PC-3 (cell line): ENCODE measurements at regions not wholly inside any gene's neighbourhood (a gene's known extent, or its start where the extent isn't known, plus 50 kb on each side); places are given as distances from the start of the nearest gene placed in this dataset.

Experiments
- ATAC-seq: fragments of 200-7000 bp; cut with Tn5 transposase; 2 replicates; pipeline ENCODE4 v1.9.1; 2020; ENCODE audit warnings: mild to moderate bottlenecking, moderate library complexity
- BruUV-seq: library from RNA; stranded (reverse); fragments of 400-500 nt; replicated peaks from 2 replicates; lab custom pipeline; 2021; lab: Mats Ljungman, UMichigan
- CTCF ChIA-PET: fragments of 300-600 bp; sonication (Branson Sonifier 250); formaldehyde crosslinking; loops from one replicate; lab custom pipeline; 2022; ENCODE audit warnings: antibody characterized with exemption; lab: Charles Lee
- POLR2A ChIA-PET: fragments of 300-600 bp; sonication (Branson Sonifier 250); formaldehyde crosslinking; loops from one replicate; lab custom pipeline; 2022; ENCODE audit warnings: antibody characterized with exemption; ENCODE audit not compliant: unreplicated experiment; lab: Charles Lee
- DNase-seq: peaks from one replicate; pipeline ENCODE4 v3.0.0-alpha.2; 2015
- H2AFZ ChIP-seq: fragments of 300-600 bp; sonication (generic); 2 replicates; pipeline ENCODE4 v1.6.0; 2016; ENCODE audit warnings: antibody characterized with exemption, low read length
- H3F3A ChIP-seq: fragments of 300-600 bp; sonication (generic); one replicate; pipeline ENCODE4 v1.6.0; 2017; ENCODE audit warnings: antibody characterized with exemption, low read length, control low read depth, mild to moderate bottlenecking; ENCODE audit not compliant: unreplicated experiment
- H3K27ac ChIP-seq: fragments of 300-600 bp; sonication (generic); 2 replicates; pipeline ENCODE4 v1.5.1; 2016; ENCODE audit warnings: mild to moderate bottlenecking, low read length
- H3K27me3 ChIP-seq: fragments of 300-600 bp; sonication (generic); 2 replicates; pipeline ENCODE4 v1.6.1; 2016; ENCODE audit warnings: low read length, mixed read lengths
- H3K36me3 ChIP-seq: fragments of 300-600 bp; sonication (generic); 2 replicates; pipeline ENCODE4 v1.6.1; 2016; ENCODE audit warnings: low read depth, mixed run types, low read length, mixed read lengths
- H3K4me1 ChIP-seq: fragments of 300-600 bp; sonication (generic); 2 replicates; pipeline ENCODE4 v1.5.1; 2016; ENCODE audit warnings: low read length; ENCODE audit not compliant: insufficient read depth
- H3K4me2 ChIP-seq: fragments of 300-600 bp; sonication (generic); 2 replicates; pipeline ENCODE4 v1.6.0; 2016; ENCODE audit warnings: low read length
- H3K4me3 ChIP-seq: fragments of 300-600 bp; sonication (generic); 2 replicates; pipeline ENCODE4 v1.5.1; 2016; ENCODE audit warnings: mild to moderate bottlenecking, low read length, mixed read lengths
- H3K79me2 ChIP-seq: fragments of 300-600 bp; sonication (generic); 2 replicates; pipeline ENCODE4 v1.6.1; 2017; ENCODE audit warnings: low read length, mixed read lengths
- H3K9ac ChIP-seq: fragments of 300-600 bp; sonication (generic); 2 replicates; pipeline ENCODE4 v1.6.0; 2016; ENCODE audit warnings: mild to moderate bottlenecking, low read length
- H3K9me2 ChIP-seq: fragments of 300-600 bp; sonication (generic); replicated peaks from 2 replicates; pipeline ENCODE4 v1.6.1; 2016; ENCODE audit warnings: mixed run types, low read length, mixed read lengths
- H3K9me3 ChIP-seq: fragments of 300-600 bp; sonication (generic); 2 replicates; pipeline ENCODE4 v1.6.1; 2016; ENCODE audit warnings: low read length, mixed read lengths
- H4K20me1 ChIP-seq: fragments of 300-600 bp; sonication (generic); 2 replicates; pipeline ENCODE4 v1.6.1; 2016; ENCODE audit warnings: low read length, mixed read lengths
- CTCF ChIP-seq: fragments of 300-600 bp; sonication (generic); conservative IDR thresholded peaks from 2 replicates; pipeline ENCODE4 v1.5.1; 2017; ENCODE audit warnings: antibody characterized with exemption, low read depth, mild to moderate bottlenecking, low read length
- EZH2 ChIP-seq: fragments of 300-600 bp; sonication (generic); IDR thresholded peaks from one replicate; pipeline ENCODE4 v1.6.1; 2017; ENCODE audit warnings: antibody characterized with exemption, mild to moderate bottlenecking, low read length; ENCODE audit not compliant: unreplicated experiment
- EZH2phosphoT487 ChIP-seq: fragments of 300-600 bp; sonication (generic); IDR thresholded peaks from 2 replicates; pipeline ENCODE4 v1.6.1; 2018; ENCODE audit warnings: mild to moderate bottlenecking, antibody characterized with exemption, low read length, borderline replicate concordance
- intact Hi-C: fragments of 100-400 bp; cut with micrococcal nuclease; formaldehyde crosslinking; loops from 2 replicates; pipeline ENCODE4 v1.9.0; 2023

- no peak overlapping the region for H3K27ac ChIP-seq
- H3K9me3 ChIP-seq = peaks cover 5% of the 10 kb centered on the region; the same call in 1 of the 2 replicates
- ATAC-seq (no peak), DNase-seq (no peak)
- H4K20me1 ChIP-seq = no peaks in the 10 kb centered on the region
- H3K79me2 ChIP-seq = no peaks in the 10 kb centered on the region
- ChIA-PET POLR2A (no interaction called here), CTCF (no interaction called here)
- no peak overlapping the region for H3K4me2 ChIP-seq
- no peak overlapping the region for H2AFZ ChIP-seq
- TF ChIP-seq CTCF = no peak
- TF ChIP-seq EZH2 = no peak
- TF ChIP-seq EZH2phosphoT487 = no peak
- H3K9ac ChIP-seq = no peak overlapping the region
- H3K9me2 ChIP-seq = no peaks in the 10 kb centered on the region
- no peaks in the 10 kb centered on the region for H3K36me3 ChIP-seq
- BruUV-seq = no TSS peak
- no peaks in the 10 kb centered on the region for H3K27me3 ChIP-seq
- no peak overlapping the region for H3K4me3 ChIP-seq
- no peaks in the 10 kb centered on the region for H3K4me1 ChIP-seq
- intact Hi-C loops = no loop called here
- H3F3A ChIP-seq = no peaks in the 10 kb centered on the region
Observed at GRCh38 chr14:86243158-86243557, 713.2 kb downstream of the FLRT2 start.

DNA sequence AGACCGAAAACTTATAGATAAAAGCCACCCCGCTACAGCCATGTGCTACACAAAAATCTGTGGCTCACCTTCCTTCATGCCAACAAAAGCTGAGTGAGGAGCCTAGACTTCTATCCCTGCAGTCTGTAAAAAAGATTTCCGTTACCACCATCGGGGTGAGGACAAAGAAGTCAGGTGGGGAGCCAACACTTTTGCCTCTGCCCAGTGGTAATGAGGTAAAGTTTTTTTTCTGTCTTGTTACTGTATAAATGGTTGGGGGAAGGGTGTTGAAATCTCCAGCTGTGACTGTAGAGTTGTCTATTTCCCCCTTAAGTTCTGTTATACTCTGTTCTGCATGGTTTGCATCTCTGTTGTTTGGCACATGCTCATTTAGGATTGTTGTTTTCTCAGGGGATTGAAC is 707.8 kb downstream of the FLRT2 start:
- POLR2A ChIA-PET = no interaction called here
- Histone ChIP-seq H3K4me3 (no peak overlapping the region), H3K9ac (no peak overlapping the region), H3K9me2 (no peaks in the 10 kb centered on the region), H3K79me2 (no peaks in the 10 kb centered on the region), H3K4me2 (no peak overlapping the region), H3F3A (no peaks in the 10 kb centered on the region), H3K27ac (no peak overlapping the region), H3K4me1 (no peaks in the 10 kb centered on the region), H4K20me1 (no peaks in the 10 kb centered on the region), H3K36me3 (no peaks in the 10 kb centered on the region), H3K9me3 (peaks cover 5% of the 10 kb centered on the region), H3K27me3 (no peaks in the 10 kb centered on the region), H2AFZ (no peak overlapping the region)
- DNase-seq (no peak), ATAC-seq (no peak)
- TF ChIP-seq CTCF (no peak), EZH2phosphoT487 (no peak), EZH2 (no peak)
- BruUV-seq = no TSS peak
- CTCF ChIA-PET = no interaction called here
- intact Hi-C loops = no loop called here

GRCh38 chr14:86221755-86222154 is 691.8 kb downstream of the FLRT2 start:
- no peaks in the 10 kb centered on the region for H3K79me2 ChIP-seq
- no peak overlapping the region for H3K4me2 ChIP-seq
- no TSS peak for BruUV-seq
- POLR2A ChIA-PET = no interaction called here
- intact Hi-C loops = no loop called here
- ATAC-seq (no peak), DNase-seq (no peak)
- TF ChIP-seq CTCF (no peak), EZH2phosphoT487 (no peak), EZH2 (no peak)
- no peaks in the 10 kb centered on the region for H4K20me1 ChIP-seq
- no peaks in the 10 kb centered on the region for H3K4me1 ChIP-seq
- no peaks in the 10 kb centered on the region for H3K36me3 ChIP-seq
- CTCF ChIA-PET = no interaction called here
- H3K27ac ChIP-seq = no peak overlapping the region
- H3K9me2 ChIP-seq = no peaks in the 10 kb centered on the region
- H2AFZ ChIP-seq = no peak overlapping the region
- H3K9ac ChIP-seq = no peak overlapping the region
- H3K4me3 ChIP-seq = no peak overlapping the region
- H3K9me3 ChIP-seq = 0 out of 2 replicates have a peak, but pooled peaks cover 8% of the 10 kb centered on the region
- no peaks in the 10 kb centered on the region for H3F3A ChIP-seq
- H3K27me3 ChIP-seq = no peaks in the 10 kb centered on the region
